A204.1 (cell line): ENCODE measurements at regions not wholly inside any gene's neighbourhood (a gene's known extent, or its start where the extent isn't known, plus 50 kb on each side); places are given as distances from the start of the nearest gene placed in this dataset.
"Not testable (repeated sequence)": the region's sequence is repeated elsewhere in the genome, so short reads cannot be mapped to it uniquely, and the experiment has no call there.

ENCODE experiments used
- FAIRE-seq: peaks from 2 replicates; lab custom pipeline; 2012; peaks lifted over from hg19 to GRCh38; lab: Jason Lieb, UNC

DNA sequence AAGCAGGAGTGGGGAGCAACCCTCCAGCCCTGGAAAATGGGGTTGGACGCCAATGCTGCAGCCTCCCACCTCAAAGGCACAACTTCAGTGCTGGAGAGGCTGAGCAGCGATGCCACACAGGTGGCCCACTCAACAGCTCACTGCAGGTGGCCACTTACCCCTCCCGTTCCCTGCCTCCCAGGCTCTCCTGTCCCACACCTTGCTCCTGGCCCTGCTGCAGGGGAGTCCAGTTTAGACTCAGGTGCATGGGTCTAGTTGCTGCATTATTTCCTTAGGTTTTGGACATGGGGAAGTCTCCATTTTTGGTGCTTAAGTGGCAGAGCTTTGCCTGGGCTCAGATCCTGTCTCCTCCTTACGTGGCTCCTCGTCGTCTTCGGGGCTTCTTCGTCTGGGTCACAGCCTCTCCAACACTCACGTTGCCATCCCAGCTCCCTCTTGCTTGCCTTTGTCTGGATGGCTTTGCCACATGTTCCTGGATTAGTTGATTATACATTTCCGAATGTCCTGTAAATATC lies 898.3 kb downstream of the BRD1 start:
- FAIRE-seq = no peak

GRCh38 chr22:48927591-48927990 lies 900.1 kb downstream of the BRD1 start:
- FAIRE-seq = no peak

- no peak for FAIRE-seq
Observed at GRCh38 chr22:48926643-48927042, 901.0 kb downstream of the BRD1 start.

- FAIRE-seq = no peak
Observed at GRCh38 chr22:48926136-48926535, 901.5 kb downstream of the BRD1 start.

DNA sequence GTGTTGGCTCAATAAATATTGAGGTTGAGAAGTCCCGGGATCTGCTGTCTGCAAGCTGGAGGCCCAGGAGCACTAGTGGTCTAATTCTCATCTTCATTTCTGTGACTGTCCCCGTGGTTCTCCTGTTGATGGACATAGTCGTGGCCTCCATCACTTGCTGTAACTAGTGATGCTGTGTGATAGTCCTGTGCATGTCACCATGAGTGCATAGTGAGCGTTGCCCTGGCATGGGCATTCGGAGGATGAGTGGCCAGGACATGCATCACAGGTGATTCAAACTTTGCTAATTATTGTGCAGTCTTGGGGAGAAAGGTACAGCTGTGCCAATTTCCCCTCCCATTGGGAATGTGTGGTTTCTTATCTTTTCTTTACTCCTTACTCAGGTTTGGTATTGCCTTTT lies 902.2 kb downstream of the BRD1 start:
- no peak for FAIRE-seq

- FAIRE-seq = no peak
Observed at GRCh38 chr22:48923996-48924395, 903.7 kb downstream of the BRD1 start.

DNA sequence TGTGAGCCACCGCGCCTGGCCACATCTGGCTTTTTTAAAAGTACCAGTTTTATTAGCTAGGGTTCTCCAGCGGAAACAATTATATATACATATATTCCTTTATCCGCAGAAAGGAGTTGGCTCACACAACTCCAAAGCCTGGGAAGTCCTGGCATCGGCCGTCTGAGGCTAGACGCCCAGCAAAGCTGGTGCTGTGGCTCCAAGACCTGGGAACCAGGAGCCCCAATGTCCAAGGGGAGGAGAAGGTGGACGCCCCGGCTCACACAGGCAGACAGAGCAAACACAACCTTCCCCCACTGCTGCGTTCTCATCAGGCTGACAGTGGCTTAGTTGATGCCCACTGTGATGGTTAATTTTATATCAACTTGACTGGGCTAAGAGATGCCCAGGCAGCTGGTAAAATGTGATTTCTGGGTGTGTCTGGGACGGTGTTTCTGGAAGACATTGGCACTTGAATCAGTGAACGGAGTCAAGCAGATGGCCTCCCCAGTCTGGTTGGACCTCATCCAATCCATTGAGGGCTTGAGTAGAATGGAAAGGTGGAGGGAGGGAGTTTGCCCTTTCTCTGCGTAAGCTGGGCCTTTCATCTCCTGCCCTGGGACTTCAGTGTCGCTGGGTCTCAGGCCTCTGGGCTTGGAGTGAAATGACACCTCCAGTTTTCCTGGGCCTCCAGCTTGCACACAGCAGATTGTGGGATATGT lies 904.4 kb downstream of the BRD1 start:
- FAIRE-seq = no peak

DNA sequence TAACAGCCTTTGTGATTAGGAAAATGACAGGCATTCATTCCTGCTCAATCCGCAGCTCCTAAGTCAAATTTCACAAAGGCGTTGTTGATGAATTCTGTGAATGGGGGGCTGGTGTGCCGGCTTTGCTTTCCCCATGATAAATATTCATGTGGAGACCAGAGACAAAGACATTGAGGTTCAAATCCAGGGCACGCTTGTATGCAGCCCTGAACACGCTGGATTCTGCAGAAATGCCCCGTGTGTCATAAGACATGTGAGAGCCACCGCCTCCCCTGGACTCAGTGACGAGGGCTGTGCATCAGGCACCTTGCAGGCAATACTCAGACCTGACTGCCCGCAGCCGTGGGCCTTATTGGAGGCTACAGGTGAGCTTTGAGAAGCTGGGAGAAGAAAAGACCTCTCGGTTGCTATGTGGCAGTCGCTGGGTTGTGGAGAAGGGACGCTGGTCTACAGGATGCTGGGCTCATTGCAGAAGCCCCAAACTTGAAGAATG lies 906.2 kb downstream of the BRD1 start:
- no peak for FAIRE-seq

- FAIRE-seq = no peak
Observed at GRCh38 chr22:48920776-48921241, 906.9 kb downstream of the BRD1 start.

- FAIRE-seq = no peak
Observed at GRCh38 chr22:48919851-48920589, 907.7 kb downstream of the BRD1 start.

GRCh38 chr22:48919187-48919590 lies 908.5 kb downstream of the BRD1 start:
- no peak for FAIRE-seq

GRCh38 chr22:48918585-48919186 lies 909.0 kb downstream of the BRD1 start:
- FAIRE-seq = no peak

DNA sequence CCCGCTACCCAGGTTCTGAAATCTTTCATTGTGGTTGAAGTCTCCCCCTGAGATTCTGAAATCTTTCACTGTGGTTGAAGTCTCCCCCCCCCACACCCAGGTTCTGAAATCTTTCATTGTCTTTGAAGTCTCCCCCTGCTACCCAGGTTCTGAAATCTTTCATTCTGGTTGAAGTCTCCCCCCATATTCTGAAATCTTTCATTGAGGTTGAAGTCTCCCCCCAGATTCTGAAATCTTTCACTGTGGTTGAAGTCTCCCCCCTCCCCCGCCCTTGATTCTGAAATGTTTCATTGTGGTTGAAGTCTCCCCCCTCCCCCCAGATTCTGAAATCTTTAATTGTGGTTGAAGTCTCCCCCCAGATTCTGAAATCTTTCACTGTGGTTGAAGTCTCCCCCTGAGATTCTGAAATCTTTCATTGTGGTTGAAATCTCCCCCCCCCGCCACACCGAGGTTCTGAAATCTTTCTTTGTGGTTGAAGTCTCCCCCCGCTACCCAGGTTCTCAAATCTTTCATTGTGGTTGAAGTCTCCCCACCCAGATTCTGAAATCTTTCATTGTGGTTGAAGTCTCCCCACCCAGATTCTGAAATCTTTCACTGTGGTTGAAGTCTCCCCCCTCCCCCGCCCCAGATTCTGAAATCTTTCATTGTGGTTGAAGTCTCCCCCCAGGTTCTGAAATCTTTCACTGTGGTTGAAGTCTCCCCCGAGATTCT lies 915.2 kb downstream of the BRD1 start:
- FAIRE-seq = not testable (repeated sequence)

DNA sequence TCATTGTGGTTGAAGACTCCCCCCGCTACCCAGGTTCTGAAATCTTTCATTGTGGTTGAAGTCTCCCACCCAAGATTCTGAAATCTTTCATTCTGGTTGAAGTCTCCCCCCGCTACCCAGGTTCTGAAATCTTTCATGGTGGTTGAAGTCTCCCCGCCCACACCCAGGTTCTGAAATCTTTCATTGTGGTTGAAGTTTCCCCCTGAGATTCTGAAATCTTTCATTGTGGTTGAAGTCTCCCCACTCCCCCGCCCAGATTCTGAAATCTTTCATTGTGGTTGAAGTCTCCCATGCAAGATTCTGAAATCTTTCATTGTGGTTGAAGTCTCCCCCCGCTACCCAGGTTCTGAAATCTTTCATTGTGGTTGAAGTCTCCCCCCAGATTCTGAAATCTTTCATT lies 916.0 kb downstream of the BRD1 start:
- FAIRE-seq = not testable (repeated sequence)

DNA sequence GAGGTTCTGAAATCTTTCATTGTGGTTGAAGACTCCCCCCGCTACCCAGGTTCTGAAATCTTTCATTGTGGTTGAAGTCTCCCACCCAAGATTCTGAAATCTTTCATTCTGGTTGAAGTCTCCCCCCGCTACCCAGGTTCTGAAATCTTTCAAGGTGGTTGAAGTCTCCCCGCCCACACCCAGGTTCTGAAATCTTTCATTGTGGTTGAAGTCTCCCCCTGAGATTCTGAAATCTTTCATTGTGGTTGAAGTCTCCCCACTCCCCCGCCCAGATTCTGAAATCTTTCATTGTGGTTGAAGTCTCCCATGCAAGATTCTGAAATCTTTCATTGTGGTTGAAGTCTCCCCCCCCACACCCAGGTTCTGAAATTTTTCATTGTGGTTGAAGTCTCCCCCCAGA lies 916.6 kb downstream of the BRD1 start:
- FAIRE-seq = not testable (repeated sequence)

- no peak for FAIRE-seq
Observed at GRCh38 chr22:48908547-48908946, 919.1 kb downstream of the BRD1 start.

DNA sequence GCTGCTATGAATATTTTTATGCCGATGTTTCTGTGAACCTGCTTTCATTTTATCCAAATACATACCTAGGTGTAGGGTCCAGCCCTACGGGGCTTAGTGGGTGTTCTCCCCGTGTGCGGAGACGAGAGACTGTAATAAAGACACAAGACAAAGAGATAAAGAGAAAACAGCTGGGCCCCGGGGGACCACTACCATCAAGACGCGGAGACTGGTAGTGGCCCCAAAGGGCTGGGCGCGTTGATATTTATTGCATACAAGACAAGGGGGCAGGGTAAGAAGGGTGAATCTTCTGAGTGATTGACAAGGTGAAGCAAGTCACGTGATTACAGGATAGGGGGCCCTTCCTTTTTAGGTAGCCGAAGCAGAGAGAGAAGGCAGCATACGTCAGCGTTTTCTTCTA lies 920.1 kb downstream of the BRD1 start:
- FAIRE-seq = no peak

GRCh38 chr22:48906216-48906835 lies 921.3 kb downstream of the BRD1 start:
- FAIRE-seq = no peak

DNA sequence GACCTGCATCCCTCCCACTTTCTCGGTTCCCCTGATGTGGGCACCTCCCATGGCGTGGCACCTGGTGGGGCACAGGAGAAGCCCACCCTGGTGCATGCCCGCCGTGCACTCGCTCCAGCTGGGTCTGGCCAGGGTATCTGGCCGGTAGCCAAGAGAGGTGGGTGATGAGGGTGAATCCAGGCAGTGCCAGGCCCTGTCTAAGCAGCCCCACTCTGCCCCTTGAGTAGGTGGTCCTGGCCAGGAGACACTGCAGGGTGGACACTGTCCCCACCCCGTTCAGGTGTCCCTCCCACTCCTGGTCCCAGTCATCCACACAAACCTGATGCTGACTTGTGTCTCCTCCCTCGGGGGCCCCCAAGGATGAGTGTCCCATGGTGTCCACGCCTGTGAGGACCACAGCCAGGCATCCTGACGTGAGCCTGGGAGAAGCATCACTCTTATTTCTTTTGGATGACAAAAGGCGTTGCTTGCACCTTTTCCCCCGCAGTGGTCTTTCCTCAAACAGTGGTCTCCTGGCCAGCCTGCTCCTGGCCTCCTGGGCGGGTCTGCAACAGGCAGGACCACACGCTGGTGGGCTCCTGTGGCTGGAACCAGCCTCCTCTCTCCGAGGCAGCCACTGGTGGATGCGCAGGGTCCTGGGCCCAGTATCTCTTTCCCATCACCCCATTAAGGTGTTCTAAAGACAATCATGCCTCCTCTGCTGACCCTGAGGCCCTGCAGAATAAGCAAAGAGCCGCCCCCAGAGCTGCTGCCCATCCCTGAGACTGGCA lies 922.3 kb downstream of the BRD1 start:
- no peak for FAIRE-seq

- FAIRE-seq = no peak
Observed at GRCh38 chr22:48902983-48903650, 924.6 kb downstream of the BRD1 start.
